ENCODE measurements at regions not wholly inside any gene's neighbourhood (a gene's known extent, or its start where the extent isn't known, plus 50 kb on each side); places are given as distances from the start of the nearest gene placed in this dataset.

DNA sequence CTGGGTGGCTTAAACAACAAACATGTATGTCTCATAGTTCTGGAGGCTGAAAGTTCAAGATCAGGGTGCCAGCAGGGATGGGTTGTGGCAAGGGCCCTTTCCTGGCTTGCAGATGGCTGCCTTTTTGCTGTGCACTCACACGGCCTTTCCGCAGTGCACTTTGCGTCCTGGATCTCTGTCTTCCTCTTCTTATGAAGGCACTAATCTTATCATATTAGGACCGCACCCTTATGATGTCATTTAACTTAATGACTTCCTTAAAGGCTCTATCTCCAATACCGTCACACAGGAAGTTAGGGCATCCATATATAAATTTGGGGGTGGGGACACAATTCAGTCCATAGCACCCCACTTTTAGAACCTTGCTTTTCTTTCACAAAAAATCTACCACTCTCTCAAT, 255.2 kb downstream of the SNX13 start:
- DNase-seq (ENCODE audit: low spot score), result no peak

DNA sequence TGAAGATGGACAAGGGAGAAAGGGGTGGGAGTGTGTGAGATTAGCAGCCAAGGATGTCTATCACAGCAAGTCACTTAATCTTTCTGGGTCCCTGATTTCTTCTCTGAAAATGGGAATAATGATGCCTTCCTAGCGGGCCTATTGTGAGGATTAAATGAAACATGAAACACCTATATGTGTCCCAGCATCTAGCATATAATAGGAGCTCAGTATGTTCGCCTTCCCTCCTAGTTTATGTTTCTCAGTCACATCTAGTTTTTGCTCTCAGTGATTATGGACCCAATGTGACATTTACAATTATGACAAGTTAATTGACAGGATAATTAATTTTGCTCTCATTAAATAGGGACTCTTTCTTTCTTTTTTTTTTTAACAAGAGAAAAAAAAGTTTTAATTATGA, 252.9 kb downstream of the SNX13 start:
- no peak for DNase-seq (ENCODE audit: low spot score)

DNA sequence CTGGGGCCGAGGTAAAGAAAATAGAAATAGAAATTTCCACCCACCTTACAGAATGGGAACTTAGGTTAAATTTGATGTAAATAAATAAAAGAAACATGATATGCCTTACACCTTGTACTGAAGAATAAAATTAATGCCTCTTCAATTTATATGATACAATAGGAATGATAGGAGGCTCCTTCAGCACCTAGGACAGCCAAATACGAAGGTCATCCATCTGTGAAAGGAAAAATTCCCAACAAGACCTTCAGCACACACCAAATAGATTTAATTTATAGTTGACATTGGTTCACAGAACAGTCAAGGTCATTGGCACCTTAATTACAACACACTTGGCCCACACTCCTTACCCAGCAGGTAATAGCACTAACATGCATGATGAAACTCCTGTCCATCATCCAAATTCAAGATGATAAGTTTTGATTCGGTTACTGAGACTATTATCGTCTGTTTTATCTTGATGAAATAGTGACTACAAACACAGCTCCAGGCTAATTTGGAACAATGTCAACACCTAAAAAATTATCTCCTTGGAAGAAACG, 250.9 kb downstream of the SNX13 start:
- DNase-seq (ENCODE audit: low spot score), result no peak

DNA sequence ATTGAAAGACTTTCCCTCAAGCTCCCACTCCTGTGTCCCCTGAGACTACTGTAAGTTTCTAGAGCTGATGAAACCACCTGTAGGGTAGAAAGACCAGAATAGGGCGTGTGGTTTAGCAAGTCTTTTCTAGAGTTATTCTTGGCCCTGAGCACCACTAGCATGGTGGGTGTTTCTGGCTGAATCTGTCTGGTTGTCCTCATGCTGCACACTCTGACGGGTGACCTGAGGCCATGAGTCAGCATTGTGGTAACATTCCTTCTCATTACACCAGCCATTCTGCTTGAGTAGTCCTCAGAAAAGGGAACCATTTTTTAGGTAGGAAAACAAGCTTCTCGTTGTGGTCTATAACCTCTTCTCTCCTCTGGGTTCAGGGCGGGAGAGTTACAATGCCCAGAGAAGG, 250.3 kb downstream of the SNX13 start:
- DNase-seq (ENCODE audit: low spot score), result no peak

DNA sequence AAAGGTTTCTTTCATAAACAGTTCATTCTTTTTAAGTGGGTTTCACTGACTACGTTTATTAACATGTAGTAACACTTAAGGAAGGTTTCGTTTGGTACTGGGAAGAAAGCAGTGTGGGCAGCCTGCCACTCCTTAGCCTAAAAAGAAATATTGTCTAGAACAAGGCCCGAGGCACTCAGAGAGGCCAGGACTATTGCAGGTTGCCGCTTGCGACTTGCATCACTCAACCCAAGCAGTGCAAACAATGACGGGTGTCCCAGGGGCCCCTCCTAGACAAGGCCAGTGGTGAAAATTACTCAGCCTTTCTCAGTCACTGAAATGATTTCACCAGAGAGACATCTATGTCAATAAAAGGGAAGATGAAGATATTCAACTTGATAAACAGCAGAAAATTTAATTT, 243.9 kb downstream of the SNX13 start:
- DNase-seq (ENCODE audit: low spot score), result peak; percentile 74

DNA sequence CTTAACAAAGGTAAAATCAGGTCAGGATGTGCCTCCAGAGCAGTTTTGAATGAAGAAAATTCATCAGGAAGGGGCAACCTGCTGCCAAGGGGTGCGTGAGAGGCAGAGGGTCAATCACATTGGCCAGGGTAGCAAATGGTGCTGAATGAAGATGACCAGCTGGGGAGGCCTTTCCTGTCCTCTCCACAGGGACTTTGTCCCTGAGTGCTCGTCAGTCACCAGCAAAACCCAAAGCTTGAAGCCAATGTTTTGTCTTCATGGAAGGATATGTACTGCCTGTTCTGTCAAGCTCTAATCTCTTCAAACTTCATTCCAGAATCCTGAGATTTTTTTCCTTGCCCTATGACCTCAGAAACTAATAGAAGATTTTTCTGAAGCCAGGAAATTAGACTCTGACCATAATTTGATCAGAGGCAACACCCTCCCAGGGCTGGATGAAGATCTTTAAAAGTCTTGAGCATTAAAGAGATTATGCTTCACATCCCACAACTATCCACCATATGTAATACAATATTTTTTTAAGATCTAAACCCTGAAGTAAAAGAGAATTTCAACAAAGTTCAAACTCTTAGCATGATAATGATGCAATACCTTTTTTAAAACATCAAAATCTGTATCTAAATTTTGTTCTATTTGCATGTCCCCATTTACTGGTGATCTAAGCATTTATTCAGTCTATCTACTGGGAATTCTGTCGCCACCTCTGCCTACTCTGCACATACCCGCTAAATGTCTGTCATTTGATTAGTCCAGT, 243.0 kb downstream of the SNX13 start:
- no peak for DNase-seq (ENCODE audit: low spot score)

DNA sequence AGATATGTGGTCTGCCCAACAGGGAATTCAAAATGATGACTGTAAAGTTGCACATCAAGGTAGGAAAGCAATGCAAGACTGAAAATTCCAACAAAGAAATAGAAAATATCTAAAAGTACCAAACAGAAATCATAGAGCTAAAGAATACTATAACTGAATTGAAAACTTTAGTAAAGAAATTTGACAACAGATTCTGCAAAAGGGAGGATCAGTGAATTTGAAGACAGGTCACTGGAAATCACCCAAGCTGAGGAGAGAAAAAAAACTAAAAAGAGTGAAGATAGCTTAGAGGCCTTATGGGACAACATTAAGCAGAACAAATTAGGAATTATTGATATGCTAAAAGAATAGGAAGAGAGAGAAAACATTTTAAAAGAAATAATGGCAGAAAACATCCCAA, 240.6 kb downstream of the SNX13 start:
- no peak for DNase-seq (ENCODE audit: low spot score)

DNA sequence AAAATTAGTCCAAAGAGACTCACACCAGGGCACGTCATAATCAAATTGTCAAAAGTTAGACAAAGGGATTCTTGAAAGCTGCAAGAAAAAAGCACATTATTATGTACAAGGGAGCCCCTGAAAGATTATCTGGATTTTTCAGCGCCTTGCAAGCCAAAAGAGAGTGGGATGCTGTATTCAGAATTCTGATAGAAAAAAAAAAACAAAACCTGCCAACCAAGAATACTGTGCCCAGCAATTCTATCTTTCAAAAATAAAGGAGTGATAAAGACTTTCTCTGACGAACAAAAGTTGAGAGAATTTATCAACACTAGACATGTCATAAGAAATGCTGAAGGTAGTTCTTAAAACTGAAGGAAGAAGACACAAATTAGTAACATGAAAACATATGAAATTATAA, 240.2 kb downstream of the SNX13 start:
- DNase-seq (ENCODE audit: low spot score), result no peak

DNA sequence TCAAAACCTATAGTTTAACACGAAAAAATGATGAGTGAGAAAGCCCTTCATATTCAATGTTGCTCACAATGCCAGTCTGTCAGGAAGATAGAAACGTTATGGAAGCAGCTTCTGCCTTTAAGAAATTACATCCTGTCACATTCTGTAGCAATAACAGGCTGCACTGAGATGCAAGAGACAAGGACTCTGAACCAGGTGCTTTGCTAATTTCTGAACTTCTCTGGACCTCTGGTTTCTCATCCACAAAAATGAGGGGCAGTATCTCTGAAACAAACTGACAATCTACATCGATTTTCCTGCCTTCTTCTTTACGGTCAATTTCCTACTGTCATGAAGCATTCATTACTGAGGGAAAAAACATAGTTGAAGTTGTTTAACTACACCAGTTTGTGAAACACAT, 234.0 kb downstream of the SNX13 start:
- no peak for DNase-seq (ENCODE audit: low spot score)

DNA sequence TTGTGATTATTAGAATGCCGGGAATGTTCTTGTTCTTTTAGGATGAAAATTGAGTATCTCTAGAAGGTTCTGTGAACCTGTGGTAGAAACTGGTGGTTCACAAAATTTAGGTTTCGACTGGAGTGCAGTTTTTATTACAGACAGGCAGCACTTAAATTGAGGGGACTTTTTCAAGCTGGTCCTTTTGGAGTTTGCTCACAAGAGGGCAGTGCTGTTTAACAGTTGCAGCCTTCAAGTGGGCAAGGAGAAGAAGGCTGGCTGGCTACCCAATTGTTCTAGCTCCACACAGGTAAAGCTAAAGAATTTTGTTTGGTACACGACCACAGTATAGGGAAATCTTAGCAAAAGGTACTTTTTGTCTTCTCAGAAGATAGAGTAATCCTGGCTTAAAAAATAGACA, 233.6 kb downstream of the SNX13 start:
- DNase-seq (ENCODE audit: low spot score), result peak; percentile 78

DNA sequence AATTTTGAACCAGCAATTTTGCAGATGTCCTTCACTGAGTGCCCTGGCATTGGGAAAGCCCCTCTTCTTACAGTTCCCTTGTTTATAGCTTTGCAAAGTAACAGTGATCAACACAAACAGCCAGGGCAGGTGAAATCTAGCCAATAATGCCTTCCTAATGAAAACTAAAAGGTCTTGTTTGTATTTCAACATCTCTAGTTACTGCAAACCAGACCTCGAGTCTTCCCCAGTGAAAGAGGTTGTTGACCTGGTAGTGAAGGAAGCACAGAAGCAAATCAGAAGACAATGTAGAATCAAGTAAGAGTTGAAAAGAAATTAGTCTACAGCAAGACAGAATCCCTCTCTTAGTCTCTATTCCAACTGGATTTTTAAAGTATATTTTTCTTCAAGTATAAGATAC, 231.2 kb downstream of the SNX13 start:
- no peak for DNase-seq (ENCODE audit: low spot score)

DNA sequence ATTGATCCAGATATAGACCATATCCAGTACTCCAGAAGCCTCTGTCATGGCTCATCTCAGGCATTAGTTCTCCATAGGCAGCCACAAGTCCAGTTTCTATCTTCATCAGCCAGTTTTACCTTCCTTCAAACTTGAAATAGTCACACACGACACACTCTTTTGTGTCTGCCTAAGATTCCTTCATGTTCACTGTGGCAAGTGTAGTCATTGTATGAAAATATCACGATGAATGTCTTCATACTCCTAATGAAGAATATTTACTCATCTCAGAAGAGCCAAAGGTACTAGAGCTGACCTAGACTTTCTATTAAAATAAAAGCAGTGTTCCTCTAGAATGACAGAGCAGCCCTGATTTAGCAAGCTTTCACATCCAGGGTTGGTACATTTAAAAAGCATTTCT, 230.7 kb downstream of the SNX13 start:
- DNase-seq (ENCODE audit: low spot score), result no peak

DNA sequence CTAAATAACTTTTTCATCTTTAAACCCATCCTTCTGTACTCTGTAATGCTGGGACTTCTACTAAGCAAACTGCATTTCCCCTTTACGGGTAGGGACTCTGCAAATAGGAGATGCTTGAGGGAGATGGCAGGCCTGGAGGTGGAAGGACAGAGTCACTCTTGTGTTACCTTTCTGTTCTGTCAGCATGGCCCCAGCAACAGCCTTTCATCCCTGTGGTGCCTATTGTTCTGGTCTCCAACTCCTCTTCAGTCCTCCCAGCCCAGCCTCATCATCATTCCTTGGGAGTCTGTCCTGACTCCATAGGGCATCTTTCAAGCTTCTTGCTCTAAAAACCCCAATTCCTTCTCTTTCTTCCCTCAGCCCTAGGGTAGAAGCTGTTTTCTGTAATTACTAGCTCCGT, 230.0 kb downstream of the SNX13 start:
- no peak for DNase-seq (ENCODE audit: low spot score)

DNA sequence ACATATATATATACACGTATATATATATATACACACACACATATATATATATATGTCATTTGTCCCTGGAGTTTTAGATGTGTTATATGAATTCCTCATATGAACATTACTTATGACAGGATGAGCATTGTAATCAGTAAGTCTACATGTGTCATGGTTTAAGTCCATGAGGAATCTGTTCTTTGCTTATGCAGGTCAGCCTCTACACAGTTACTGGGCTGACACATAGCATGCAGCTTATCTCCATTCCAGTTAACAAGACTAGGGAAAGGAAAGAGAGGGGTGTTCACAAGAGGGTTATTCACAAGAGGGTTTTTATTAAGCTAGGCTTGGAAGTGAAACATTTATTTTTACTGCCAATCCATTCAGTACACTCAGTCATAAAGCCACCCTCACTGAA, 226.7 kb downstream of the SNX13 start:
- no peak for DNase-seq (ENCODE audit: low spot score)

DNA sequence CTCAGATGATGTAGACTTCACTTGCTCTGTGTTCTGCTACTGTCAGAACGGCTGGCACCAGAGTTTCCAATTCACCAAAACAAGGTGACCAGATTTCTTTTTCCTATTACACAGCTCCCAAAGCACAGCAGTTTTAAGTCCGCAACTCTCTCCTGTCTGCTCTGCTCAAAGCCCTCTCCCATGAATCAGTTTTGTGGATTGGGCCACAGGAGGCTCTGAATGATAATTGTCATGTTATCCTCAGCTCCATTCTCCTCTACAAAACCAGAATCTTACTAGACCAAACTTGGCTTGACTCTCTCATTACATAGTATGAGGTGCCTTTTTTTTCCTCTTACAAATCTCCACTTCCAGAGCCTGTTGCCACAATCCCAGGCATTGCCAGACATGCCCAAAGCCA, 223.5 kb downstream of the SNX13 start:
- no peak for DNase-seq (ENCODE audit: low spot score)

DNA sequence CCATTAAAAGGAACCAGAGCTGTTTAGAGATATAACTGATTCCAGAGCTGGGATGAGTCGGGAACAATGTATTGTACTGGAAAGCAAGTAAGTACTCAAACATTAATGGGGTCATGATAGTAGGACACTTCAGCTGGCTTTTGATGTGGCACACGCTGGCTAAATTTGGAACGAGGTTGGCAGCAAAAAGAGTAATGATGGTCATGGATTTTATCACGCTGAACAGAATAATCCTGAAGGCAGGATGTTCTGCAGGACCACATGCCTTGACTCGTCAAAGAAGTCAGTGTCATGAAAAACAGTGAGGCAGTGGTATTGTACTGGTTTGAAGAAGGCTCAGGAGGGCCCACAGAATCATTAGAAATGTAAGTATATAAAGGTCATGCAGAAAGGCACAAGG, 220.3 kb downstream of the SNX13 start:
- no peak for DNase-seq (ENCODE audit: low spot score)

DNA sequence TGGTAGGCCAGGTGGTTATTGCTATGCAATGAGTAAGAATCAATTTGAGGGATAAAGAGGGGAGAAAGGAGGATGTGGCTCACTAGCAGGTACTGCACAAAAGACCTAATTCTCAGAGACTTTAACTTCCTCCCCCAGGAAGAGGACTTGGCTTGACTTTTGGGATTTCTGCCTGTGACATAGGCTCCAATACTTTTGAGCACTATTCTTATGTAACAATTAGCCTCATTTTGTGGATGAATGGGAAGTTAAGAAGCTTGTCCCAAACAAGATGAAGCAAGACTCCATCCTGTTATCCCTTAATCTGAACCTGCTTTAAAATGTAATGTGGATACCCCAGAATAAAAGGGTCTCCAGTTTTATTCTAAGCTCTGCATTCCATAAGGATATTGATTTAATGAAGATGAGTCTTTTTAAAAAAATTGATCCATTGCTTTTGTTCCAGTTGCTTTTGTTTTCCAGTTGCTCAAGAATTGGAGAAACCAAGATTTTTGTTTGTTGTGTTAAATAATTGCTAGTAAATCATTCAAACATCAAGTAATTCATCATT, 218.5 kb downstream of the SNX13 start:
- no peak for DNase-seq (ENCODE audit: low spot score)

DNA sequence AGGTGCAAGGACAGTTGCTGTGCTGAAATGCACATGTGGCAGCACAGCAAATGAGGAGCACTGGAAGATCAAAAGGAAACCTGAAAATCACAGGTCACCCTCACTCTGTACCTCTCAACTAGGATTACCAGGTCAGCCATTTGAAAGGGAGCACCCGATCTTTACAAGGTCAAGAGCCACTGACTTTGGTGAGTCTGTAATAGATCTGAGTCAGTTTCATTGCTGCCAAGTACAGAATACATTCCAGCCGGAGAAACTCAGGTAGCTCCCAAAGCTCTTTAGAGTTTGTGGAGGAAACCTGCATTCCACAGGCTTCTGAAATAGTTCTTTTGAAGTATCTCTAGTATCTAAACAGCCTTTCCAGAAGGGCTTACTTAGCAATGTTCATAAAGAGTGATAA, 217.5 kb downstream of the SNX13 start:
- DNase-seq (ENCODE audit: low spot score), result no peak

DNA sequence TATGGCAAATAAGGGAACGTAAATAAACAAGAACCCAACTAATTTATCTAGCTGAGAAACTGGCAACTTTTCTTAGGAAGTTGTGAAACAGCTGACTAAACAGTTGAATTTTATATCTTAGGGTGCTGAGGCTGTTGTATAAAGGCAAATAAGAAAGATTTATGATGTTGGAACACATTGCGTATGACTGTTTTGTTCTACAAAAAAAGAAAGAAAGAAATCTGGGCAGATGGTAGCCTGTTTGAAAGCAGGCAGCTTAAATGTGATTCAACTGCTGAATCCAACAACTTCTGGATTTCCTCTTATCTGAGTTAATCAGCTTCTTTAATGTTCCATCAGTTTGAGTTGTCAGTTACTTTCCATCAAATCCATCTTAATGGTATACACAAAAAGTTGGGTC, 214.5 kb downstream of the SNX13 start:
- no peak for DNase-seq (ENCODE audit: low spot score)

DNA sequence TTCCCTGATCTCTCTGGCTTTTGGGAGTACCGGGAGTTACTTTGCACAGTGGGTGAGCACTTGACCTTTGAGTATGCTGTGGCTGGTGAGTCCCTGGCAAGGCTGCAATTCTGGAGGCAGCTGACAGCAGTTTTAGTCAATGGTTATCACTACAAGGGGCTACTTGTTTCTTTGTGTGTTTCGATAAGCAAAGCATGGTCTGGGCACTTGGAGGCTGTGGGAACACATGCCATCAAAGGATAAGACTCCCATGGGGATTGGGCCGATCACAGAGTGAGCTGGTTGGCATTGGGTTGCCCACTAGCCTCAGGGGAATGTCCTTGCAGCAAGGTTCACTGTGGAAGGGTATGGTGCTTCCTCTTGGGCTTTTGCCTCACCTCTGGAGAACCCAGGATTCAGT, 208.2 kb downstream of the SNX13 start:
- DNase-seq (ENCODE audit: low spot score), result no peak
